Fibroblast of the aortic adventitia (primary cell): ENCODE measurements at regions not wholly inside any gene's neighbourhood (a gene's known extent, or its start where the extent isn't known, plus 50 kb on each side); places are given as distances from the start of the nearest gene placed in this dataset.

Experiments used
- DNase-seq: peaks from one replicate; pipeline ENCODE4 v3.0.0-alpha.2; 2010; ENCODE audit warnings: low read depth
- H3K4me3 ChIP-seq: 2 replicates; pipeline ENCODE4 v1.5.1; 2011; ENCODE audit warnings: low read depth, mild to moderate bottlenecking, control low read depth, low read length, moderate library complexity
- TF ChIP-seq, protein P1 (sequence below): IDR thresholded peaks from 2 replicates; pipeline ENCODE4 v1.5.1; 2011; ENCODE audit warnings: mild to moderate bottlenecking, low read length, control low read depth, inconsistent platforms; ENCODE audit not compliant: insufficient read depth

DNA sequence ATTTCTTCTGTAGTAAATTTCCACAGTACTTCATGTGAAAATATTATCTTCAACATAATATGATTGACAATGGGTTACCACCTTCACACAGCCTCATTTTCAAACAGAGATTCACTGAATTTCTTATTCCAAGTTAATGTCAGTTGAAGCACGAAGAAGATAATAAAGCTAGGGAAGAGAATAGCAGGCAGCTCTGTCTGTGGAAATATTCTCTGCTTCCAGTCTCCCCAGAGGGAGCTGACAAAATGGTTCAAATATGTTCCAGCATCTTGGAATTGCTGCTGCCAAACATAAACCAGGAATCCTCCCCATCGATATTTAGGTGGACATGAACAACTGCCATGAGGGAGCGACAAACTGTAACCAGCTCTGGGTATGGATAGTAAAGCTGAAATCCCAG lies 224.8 kb downstream of the GJA1 start:
- H3K4me3 ChIP-seq: no peak overlapping the region
- TF ChIP-seq, protein P1, sequence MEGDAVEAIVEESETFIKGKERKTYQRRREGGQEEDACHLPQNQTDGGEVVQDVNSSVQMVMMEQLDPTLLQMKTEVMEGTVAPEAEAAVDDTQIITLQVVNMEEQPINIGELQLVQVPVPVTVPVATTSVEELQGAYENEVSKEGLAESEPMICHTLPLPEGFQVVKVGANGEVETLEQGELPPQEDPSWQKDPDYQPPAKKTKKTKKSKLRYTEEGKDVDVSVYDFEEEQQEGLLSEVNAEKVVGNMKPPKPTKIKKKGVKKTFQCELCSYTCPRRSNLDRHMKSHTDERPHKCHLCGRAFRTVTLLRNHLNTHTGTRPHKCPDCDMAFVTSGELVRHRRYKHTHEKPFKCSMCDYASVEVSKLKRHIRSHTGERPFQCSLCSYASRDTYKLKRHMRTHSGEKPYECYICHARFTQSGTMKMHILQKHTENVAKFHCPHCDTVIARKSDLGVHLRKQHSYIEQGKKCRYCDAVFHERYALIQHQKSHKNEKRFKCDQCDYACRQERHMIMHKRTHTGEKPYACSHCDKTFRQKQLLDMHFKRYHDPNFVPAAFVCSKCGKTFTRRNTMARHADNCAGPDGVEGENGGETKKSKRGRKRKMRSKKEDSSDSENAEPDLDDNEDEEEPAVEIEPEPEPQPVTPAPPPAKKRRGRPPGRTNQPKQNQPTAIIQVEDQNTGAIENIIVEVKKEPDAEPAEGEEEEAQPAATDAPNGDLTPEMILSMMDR: no peak
- DNase-seq: no peak

DNA sequence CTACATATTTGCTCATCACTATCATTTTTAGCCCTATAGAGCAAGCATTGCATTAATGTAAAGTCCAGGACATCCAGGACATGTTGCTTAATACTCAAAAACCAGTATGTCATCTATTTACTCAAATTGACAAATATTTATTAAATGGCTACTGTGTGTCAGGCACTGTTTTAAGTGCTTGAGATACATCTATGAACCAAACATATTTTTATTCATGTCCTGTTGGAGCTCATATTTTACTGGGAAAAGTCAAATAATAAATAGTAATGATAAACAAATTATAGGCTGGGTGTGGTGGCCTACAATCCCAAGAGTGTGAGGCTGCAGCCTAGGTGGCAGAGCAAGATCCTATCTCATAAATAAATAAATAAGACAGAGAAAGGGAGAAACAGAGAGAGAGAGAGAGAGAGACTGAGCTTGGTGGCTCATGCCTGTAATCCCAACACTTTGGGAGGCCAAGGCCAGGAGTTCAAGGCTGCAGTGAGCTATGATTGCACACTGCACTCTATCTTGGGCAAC lies 227.9 kb downstream of the GJA1 start:
- no peak overlapping the region for H3K4me3 ChIP-seq
- no peak for DNase-seq
- TF ChIP-seq, protein P1: no peak

DNA sequence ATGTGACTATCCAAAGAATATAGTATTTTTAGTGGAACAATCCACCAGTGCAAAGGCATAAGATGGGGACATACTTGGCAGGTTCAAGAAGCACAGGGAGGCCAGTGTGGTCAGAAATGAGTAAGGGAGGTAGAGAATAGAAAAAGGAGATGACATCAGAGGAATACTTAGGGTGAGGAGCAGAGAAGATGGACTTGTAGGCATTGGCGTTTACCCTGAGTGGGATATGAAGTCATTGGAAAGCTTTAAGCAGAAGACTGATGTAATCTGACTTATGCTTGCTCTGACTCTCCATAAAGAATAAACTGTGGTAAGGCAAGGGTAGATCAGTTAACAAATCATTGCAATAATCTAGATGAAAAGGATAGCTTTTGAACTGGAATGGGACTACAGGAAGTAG lies 228.7 kb downstream of the GJA1 start:
- DNase-seq: no peak
- TF ChIP-seq, protein P1: no peak
- H3K4me3 ChIP-seq: no peak overlapping the region

GRCh38 chr6:121666814-121667213 lies 231.4 kb downstream of the GJA1 start:
- peak; percentile 83 for DNase-seq
- TF ChIP-seq, protein P1: no peak

GRCh38 chr6:121668259-121668658 lies 232.8 kb downstream of the GJA1 start:
- TF ChIP-seq, protein P1: no peak
- DNase-seq: peak; percentile 80
- no peak overlapping the region for H3K4me3 ChIP-seq

More at GRCh38 chr6:121666814-121667213, 231.4 kb downstream of the GJA1 start:
- H3K4me3 ChIP-seq: no peak overlapping the region

DNA sequence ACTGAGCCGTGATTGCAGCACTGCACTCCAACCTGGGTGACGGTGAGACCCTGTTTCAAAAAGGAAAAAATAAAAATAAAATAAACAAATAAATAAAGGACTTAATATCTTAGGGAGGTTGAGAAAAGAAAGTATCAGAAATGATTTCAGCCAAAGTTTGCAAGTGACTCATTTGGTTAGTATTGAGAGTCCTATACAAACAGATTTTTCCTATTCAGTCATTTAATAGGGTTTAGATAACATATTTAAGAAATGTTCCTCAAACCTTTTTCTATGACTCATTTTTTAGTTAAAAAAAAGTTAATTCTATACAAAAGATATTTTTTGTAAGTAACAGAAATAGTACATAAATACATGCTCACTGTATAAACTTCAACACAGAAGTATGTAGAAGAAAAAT lies 235.1 kb downstream of the GJA1 start:
- TF ChIP-seq, protein P1: no peak
- DNase-seq: peak; percentile 74
- no peak overlapping the region for H3K4me3 ChIP-seq

DNA sequence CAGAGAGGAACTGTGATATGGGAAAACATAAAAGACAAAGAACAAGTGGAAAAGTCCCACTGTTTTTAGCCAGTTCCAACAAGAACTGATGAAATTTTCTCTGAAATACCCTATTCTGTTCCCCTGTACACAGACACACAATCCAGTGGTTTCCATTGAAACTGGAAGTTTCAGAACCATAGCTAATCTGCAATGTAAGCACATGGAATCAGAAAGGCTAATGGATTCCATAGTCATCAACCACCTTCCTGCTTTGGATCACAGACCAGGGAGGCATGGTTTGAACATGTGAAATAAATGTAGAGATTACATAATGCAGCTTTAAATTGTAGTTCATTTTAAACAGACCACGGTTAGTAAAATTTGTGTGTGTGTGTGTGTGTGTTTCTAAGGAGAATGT lies 242.1 kb downstream of the GJA1 start:
- TF ChIP-seq, protein P1: no peak
- no peak overlapping the region for H3K4me3 ChIP-seq
- DNase-seq: no peak
